Sigmoid colon (tissue), 4 donors: ENCODE measurements at regions not wholly inside any gene's neighbourhood (a gene's known extent, or its start where the extent isn't known, plus 50 kb on each side); places are given as distances from the start of the nearest gene placed in this dataset.

Experiments
- POLR2A ChIP-seq, 2 donors: fragments of 450-650 bp; IDR thresholded peaks; one replicate each; pipeline ENCODE4 v1.6.1; 2016; ENCODE audit warnings: antibody characterized with exemption in 2 of 2, mild to moderate bottlenecking in 2 of 2, moderate library complexity in 2 of 2
- POLR2AphosphoS5 ChIP-seq, 4 donors: sonication (generic); formaldehyde crosslinking; IDR thresholded peaks; one replicate each; pipeline ENCODE4 v1.6.1; 2017; ENCODE audit warnings: antibody characterized with exemption in 4 of 4
- TF ChIP-seq, protein P1 (sequence below), 4 experiments: fragments of 450-650 bp in 3 of 4; fragments of 200-600 bp in 1 of 4; IDR thresholded peaks; one replicate each; pipeline ENCODE4 v1.5.1; 2016 to 2019; ENCODE audit warnings: antibody characterized with exemption in 4 of 4, mild to moderate bottlenecking in 3 of 4, moderate library complexity in 2 of 4

- TF ChIP-seq, protein P1, sequence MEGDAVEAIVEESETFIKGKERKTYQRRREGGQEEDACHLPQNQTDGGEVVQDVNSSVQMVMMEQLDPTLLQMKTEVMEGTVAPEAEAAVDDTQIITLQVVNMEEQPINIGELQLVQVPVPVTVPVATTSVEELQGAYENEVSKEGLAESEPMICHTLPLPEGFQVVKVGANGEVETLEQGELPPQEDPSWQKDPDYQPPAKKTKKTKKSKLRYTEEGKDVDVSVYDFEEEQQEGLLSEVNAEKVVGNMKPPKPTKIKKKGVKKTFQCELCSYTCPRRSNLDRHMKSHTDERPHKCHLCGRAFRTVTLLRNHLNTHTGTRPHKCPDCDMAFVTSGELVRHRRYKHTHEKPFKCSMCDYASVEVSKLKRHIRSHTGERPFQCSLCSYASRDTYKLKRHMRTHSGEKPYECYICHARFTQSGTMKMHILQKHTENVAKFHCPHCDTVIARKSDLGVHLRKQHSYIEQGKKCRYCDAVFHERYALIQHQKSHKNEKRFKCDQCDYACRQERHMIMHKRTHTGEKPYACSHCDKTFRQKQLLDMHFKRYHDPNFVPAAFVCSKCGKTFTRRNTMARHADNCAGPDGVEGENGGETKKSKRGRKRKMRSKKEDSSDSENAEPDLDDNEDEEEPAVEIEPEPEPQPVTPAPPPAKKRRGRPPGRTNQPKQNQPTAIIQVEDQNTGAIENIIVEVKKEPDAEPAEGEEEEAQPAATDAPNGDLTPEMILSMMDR (IDR thresholded peaks at IDR 0.05) = no peak
- TF ChIP-seq POLR2A (IDR thresholded peaks at IDR 0.05) (no peak), POLR2AphosphoS5 (IDR thresholded peaks at IDR 0.05) (no peak)
Observed at GRCh38 chr7:56175771-56176170, 59.6 kb upstream of the NUPR2 start.
